Karpas-422 (cell line): ENCODE measurements at regions not wholly inside any gene's neighbourhood (a gene's known extent, or its start where the extent isn't known, plus 50 kb on each side); places are given as distances from the start of the nearest gene placed in this dataset.

Experiments
- DNase-seq: peaks from one replicate; pipeline ENCODE4 v3.0.0-alpha.2; 2015
- H2AFZ ChIP-seq: fragments of 200-600 bp; sonication (generic); 2 replicates; pipeline ENCODE4 v1.6.1; 2014; ENCODE audit warnings: antibody characterized with exemption, low read length, mixed read lengths
- H3K27ac ChIP-seq: fragments of 200-600 bp; sonication (generic); 2 replicates; pipeline ENCODE4 v1.5.1; 2014; ENCODE audit warnings: mild to moderate bottlenecking, low read length, moderate library complexity
- H3K27me3 ChIP-seq: fragments of 200-600 bp; sonication (generic); 2 replicates; pipeline ENCODE4 v1.6.1; 2014; ENCODE audit warnings: low read length, mixed read lengths
- H3K36me3 ChIP-seq: fragments of 200-600 bp; sonication (generic); 2 replicates; pipeline ENCODE4 v1.6.1; 2014; ENCODE audit warnings: low read length, mixed read lengths; ENCODE audit not compliant: insufficient read depth
- H3K4me1 ChIP-seq: fragments of 200-600 bp; sonication (generic); 2 replicates; pipeline ENCODE4 v1.6.1; 2014; ENCODE audit warnings: mild to moderate bottlenecking, low read length, mixed read lengths
- H3K4me2 ChIP-seq: fragments of 200-600 bp; sonication (generic); 2 replicates; pipeline ENCODE4 v1.6.1; 2014; ENCODE audit warnings: low read length, low read depth, mild to moderate bottlenecking; ENCODE audit not compliant: poor library complexity, severe bottlenecking
- H3K4me3 ChIP-seq: fragments of 200-600 bp; sonication (generic); 2 replicates; pipeline ENCODE4 v1.5.1; 2014; ENCODE audit warnings: mild to moderate bottlenecking, antibody characterized with exemption, low read length, mixed read lengths
- H3K79me2 ChIP-seq: fragments of 200-600 bp; sonication (generic); 2 replicates; pipeline ENCODE4 v1.6.1; 2014; ENCODE audit warnings: mild to moderate bottlenecking, low read length, mixed read lengths
- H3K9ac ChIP-seq: fragments of 200-600 bp; sonication (generic); 2 replicates; pipeline ENCODE4 v1.6.0; 2014; ENCODE audit warnings: low read length
- H3K9me2 ChIP-seq: fragments of 200-600 bp; sonication (generic), shearing (Covaris generic); replicated peaks from 2 replicates; pipeline ENCODE4 v1.6.0; 2014; ENCODE audit warnings: mild to moderate bottlenecking, low read length, moderate library complexity; ENCODE audit not compliant: insufficient read depth
- H3K9me3 ChIP-seq: fragments of 300-700, 200-600 bp; sonication (generic); 2 replicates; pipeline ENCODE4 v1.6.1; 2014; ENCODE audit warnings: low read length, mixed read lengths
- H4K20me1 ChIP-seq: fragments of 200-600 bp; sonication (generic); 2 replicates; pipeline ENCODE4 v1.6.1; 2014; ENCODE audit warnings: mild to moderate bottlenecking, antibody characterized with exemption, low read length, low read depth; ENCODE audit not compliant: insufficient read depth

DNA sequence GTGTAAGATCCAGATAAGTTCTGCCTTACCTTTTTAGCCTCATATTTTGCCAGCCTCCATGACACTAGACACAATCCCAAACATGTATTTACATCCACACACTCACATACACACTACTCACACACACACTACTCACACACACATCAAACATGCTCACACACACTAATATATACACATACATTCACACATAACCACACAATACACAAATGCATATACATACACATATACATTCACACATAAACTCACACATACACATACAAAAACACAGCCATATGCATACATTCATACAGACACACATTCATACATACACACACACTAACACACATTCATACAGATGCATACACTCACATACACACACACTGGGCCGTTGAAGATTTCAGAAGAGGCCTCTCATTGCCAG, 109.5 kb downstream of the MAIP1 start:
- H3K79me2 ChIP-seq = no peaks in the 10 kb centered on the region
- H3K4me1 ChIP-seq = no peaks in the 10 kb centered on the region
- DNase-seq = no peak
- no peaks in the 10 kb centered on the region for H3K27me3 ChIP-seq
- no peak overlapping the region for H3K9ac ChIP-seq
- H3K4me2 ChIP-seq = no peak overlapping the region
- no peaks in the 10 kb centered on the region for H3K9me3 ChIP-seq
- H2AFZ ChIP-seq = no peak overlapping the region
- H3K36me3 ChIP-seq = no peaks in the 10 kb centered on the region
- H4K20me1 ChIP-seq = no peaks in the 10 kb centered on the region
- no peaks in the 10 kb centered on the region for H3K9me2 ChIP-seq
- no peak overlapping the region for H3K27ac ChIP-seq
- no peak overlapping the region for H3K4me3 ChIP-seq

DNA sequence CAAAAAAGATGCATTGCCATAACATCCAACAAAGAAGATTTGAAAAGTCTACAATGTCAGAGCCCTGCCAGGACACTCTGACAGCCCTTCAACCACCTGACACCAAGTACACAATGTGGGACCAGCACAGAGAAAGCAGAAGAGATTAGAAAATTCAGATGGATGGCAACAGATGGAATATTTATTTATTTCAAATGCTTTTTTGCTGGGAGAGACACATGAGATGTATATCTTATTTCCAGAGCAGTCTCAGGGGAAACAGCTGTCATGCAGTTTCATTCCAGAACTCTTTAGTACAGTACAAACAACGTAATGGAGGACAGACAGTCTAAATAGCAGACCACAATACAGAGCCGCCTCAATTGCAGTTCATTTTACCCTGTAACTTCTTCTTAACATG, 110.1 kb downstream of the MAIP1 start:
- no peak overlapping the region for H3K4me2 ChIP-seq
- no peaks in the 10 kb centered on the region; the same call in 1 of the 2 replicates for H3K9me3 ChIP-seq
- no peaks in the 10 kb centered on the region for H3K36me3 ChIP-seq
- H3K27ac ChIP-seq = no peak overlapping the region
- no peaks in the 10 kb centered on the region for H3K9me2 ChIP-seq
- no peak overlapping the region for H3K4me3 ChIP-seq
- no peaks in the 10 kb centered on the region for H3K27me3 ChIP-seq
- no peak overlapping the region for H2AFZ ChIP-seq
- no peak overlapping the region for H3K9ac ChIP-seq
- DNase-seq = no peak
- no peaks in the 10 kb centered on the region for H3K4me1 ChIP-seq
- no peaks in the 10 kb centered on the region for H4K20me1 ChIP-seq
- no peaks in the 10 kb centered on the region for H3K79me2 ChIP-seq

DNA sequence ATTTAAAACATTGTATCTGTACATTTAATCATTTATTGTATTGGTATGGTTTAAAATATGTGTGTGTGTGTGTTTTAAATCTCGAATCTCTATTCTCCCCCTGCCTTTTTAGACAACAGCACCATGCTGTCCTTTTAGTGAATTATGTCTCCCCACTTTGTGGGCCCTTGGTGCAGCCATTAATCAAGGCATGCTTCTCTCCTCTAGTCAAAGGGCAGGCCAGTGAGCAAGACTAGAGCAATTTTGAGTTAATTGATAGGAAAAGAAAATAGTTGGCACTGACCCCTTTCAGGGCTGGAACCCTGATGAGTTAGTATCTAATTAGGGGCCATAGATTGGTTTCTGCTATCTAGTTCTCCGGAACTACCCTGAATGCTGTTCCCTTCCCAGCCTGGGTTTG, 111.0 kb downstream of the MAIP1 start:
- no peak for DNase-seq
- Histone ChIP-seq H3K4me3 (no peak overlapping the region), H3K9ac (no peak overlapping the region), H3K79me2 (no peaks in the 10 kb centered on the region), H3K9me2 (no peaks in the 10 kb centered on the region), H3K4me1 (no peaks in the 10 kb centered on the region), H3K9me3 (no peaks in the 10 kb centered on the region; the same call in 1 of the 2 replicates), H2AFZ (no peak overlapping the region), H4K20me1 (no peaks in the 10 kb centered on the region), H3K4me2 (no peak overlapping the region), H3K27ac (no peak overlapping the region), H3K36me3 (no peaks in the 10 kb centered on the region), H3K27me3 (no peaks in the 10 kb centered on the region)

DNA sequence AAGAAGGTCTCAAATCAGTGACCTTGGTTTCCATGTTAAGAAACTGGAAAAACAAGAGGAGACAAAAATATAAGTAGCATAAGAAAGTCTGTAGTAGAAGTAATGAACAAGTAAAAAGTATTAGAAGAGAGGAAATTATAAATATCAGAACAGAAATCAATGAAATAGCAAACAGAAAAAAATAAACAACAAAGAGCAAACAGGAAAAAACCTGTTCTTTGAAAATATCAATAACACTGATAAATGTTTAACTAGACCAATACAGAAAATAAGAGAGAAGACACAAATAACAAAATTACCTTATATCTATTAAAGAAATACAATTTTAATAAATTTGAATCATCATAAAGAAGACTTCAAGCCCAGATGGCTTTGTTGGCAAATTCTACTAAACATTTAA, 113.3 kb downstream of the MAIP1 start:
- DNase-seq = no peak
- Histone ChIP-seq H3K4me2 (no peak overlapping the region), H3K27ac (no peak overlapping the region), H3K9me3 (no peaks in the 10 kb centered on the region; the same call in 1 of the 2 replicates), H3K79me2 (no peaks in the 10 kb centered on the region), H3K9me2 (no peaks in the 10 kb centered on the region), H2AFZ (no peak overlapping the region), H3K9ac (no peak overlapping the region), H3K27me3 (no peaks in the 10 kb centered on the region), H4K20me1 (no peaks in the 10 kb centered on the region), H3K4me1 (no peaks in the 10 kb centered on the region), H3K36me3 (no peaks in the 10 kb centered on the region), H3K4me3 (no peak overlapping the region)

DNA sequence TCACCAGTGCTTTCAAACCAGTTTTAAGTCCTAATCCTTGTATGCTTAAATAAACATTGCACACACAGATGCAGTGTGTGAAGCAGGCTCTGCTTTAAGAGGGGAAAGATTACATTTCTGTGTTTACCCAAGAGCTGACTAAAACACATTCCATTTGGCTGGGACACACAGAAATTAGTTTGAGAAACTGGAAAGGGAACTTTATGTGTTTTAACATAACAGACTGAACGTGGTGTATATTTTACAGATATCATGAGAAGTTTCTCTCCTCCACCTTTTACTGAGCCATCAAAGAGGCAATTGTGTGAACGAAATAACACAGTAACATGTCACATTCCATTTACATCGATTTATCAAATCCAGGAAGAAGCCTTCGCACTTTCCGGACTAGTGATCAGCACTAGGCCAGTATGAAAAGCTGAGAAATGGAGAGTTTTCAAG, 121.8 kb downstream of the MAIP1 start:
- Histone ChIP-seq H3K9me3 (no peaks in the 10 kb centered on the region), H2AFZ (no peak overlapping the region), H3K9me2 (no peaks in the 10 kb centered on the region), H3K27ac (no peak overlapping the region), H3K27me3 (no peaks in the 10 kb centered on the region), H3K36me3 (no peaks in the 10 kb centered on the region), H3K4me1 (no peaks in the 10 kb centered on the region), H3K9ac (no peak overlapping the region), H3K4me2 (no peak overlapping the region), H3K79me2 (no peaks in the 10 kb centered on the region), H3K4me3 (no peak overlapping the region), H4K20me1 (no peaks in the 10 kb centered on the region)
- no peak for DNase-seq

DNA sequence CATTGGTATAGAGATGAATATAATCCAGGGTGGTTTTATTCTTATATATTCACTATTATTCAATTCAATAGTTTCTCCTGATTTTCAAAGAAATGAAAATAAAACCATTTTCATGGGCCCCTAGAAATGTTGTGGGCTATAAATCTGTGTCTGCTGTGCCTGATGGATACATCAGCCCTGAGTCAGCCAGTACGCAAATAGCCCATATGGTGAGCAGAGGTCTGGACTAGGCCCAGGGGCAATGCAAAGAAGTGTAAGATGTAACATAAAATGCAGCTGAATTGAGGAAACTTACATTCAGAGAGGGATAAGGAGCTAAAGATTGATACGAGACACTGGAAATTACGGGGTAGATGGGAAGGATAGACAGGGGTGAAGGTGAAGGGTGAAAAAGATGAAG, 122.5 kb downstream of the MAIP1 start:
- H3K4me3 ChIP-seq = no peak overlapping the region
- no peaks in the 10 kb centered on the region for H3K9me2 ChIP-seq
- no peaks in the 10 kb centered on the region for H3K36me3 ChIP-seq
- no peak overlapping the region for H3K27ac ChIP-seq
- H4K20me1 ChIP-seq = no peaks in the 10 kb centered on the region
- no peak overlapping the region for H3K9ac ChIP-seq
- no peaks in the 10 kb centered on the region for H3K4me1 ChIP-seq
- H3K79me2 ChIP-seq = no peaks in the 10 kb centered on the region
- H2AFZ ChIP-seq = no peak overlapping the region
- DNase-seq = no peak
- no peaks in the 10 kb centered on the region for H3K9me3 ChIP-seq
- no peak overlapping the region for H3K4me2 ChIP-seq
- no peaks in the 10 kb centered on the region for H3K27me3 ChIP-seq

DNA sequence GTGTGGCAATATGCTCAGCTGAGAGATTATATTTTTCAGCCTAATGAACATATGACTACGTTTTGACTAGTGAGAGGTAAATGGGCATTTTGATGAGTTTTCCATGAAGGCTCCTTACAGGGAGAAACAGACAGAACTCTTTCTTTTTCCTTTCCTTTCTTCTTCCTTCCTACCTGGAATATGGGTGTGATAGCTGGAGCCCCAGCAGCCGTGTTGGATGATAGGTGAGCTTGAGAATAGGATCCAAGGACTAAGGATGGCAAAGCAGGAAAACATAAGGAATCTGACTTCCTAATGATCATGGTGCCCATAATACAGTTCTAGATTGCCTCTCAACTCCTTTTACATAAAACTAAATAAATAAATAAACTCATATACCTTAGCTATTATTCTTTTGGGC, 124.0 kb downstream of the MAIP1 start:
- H3K27ac ChIP-seq = no peak overlapping the region
- DNase-seq = no peak

DNA sequence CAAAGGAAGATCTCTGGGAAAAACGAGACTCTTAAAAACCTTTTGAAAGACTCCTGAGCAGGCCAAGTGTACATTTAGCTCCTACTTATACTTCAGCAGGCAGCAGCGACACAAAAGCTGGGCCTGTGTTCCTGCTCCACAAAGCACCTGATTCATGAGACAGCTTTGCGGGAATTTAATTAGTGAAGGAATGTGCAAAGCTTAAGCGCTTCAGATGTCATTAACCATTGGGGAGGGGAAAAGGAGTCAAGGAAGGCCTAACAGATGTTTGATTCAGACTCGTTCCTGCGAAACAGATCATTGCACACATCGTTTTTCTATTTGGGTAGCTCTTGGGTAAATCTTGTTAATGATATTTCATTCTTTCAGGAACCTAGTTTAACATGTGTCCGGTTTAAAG, 125.9 kb downstream of the MAIP1 start:
- Histone ChIP-seq H3K27ac (no peak overlapping the region), H3K4me2 (no peak overlapping the region), H3K9me2 (no peaks in the 10 kb centered on the region), H3K9me3 (no peaks in the 10 kb centered on the region), H3K36me3 (no peaks in the 10 kb centered on the region), H4K20me1 (no peaks in the 10 kb centered on the region), H3K4me3 (no peak overlapping the region), H3K9ac (no peak overlapping the region), H3K4me1 (no peaks in the 10 kb centered on the region), H3K79me2 (no peaks in the 10 kb centered on the region), H2AFZ (no peak overlapping the region), H3K27me3 (no peaks in the 10 kb centered on the region)
- DNase-seq = no peak

More for the DNA sequence above, 124.0 kb downstream of the MAIP1 start:
- H4K20me1 ChIP-seq = no peaks in the 10 kb centered on the region
- H3K4me1 ChIP-seq = no peaks in the 10 kb centered on the region
- H2AFZ ChIP-seq = no peak overlapping the region
- no peak overlapping the region for H3K4me2 ChIP-seq
- no peaks in the 10 kb centered on the region for H3K36me3 ChIP-seq
- no peaks in the 10 kb centered on the region for H3K27me3 ChIP-seq
- H3K9me3 ChIP-seq = no peaks in the 10 kb centered on the region
- H3K79me2 ChIP-seq = no peaks in the 10 kb centered on the region
- no peak overlapping the region for H3K9ac ChIP-seq
- H3K4me3 ChIP-seq = no peak overlapping the region
- no peaks in the 10 kb centered on the region for H3K9me2 ChIP-seq

DNA sequence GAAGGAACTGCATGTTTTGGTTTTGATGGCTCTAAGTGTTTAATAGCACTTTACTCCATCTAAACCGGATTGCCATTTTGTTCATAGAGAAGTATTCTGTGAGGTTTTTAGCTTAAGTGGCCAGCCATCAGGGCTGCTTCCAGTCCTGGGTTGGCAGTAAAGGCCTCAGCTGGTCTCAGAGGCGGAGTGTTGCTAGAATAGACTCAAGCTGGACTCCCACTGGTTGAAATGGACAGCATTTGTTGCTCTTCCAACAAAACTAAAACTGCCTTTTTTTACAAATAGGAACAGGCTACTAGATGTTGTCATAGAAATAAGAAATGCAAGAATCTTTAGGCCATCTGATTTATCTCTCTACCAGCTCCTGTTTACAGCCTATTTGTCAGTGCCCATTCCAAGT, 126.4 kb downstream of the MAIP1 start:
- no peak overlapping the region for H2AFZ ChIP-seq

More for the DNA sequence above, 126.4 kb downstream of the MAIP1 start:
- H3K9ac ChIP-seq = no peak overlapping the region
- H3K27ac ChIP-seq = no peak overlapping the region
- H3K79me2 ChIP-seq = no peaks in the 10 kb centered on the region
- no peaks in the 10 kb centered on the region for H3K36me3 ChIP-seq
- H3K9me2 ChIP-seq = no peaks in the 10 kb centered on the region
- no peaks in the 10 kb centered on the region for H4K20me1 ChIP-seq
- H3K4me2 ChIP-seq = no peak overlapping the region
- no peak for DNase-seq
- no peak overlapping the region for H3K4me3 ChIP-seq
- H3K27me3 ChIP-seq = no peaks in the 10 kb centered on the region
- H3K4me1 ChIP-seq = no peaks in the 10 kb centered on the region
- H3K9me3 ChIP-seq = no peaks in the 10 kb centered on the region
